ENCODE measurements at regions not wholly inside any gene's neighbourhood (a gene's known extent, or its start where the extent isn't known, plus 50 kb on each side); places are given as distances from the start of the nearest gene placed in this dataset.
A peak's percentile ranks its signal among the peaks of the same experiment; 100 is the strongest.
"Not testable (repeated sequence)": the region's sequence is repeated elsewhere in the genome, so short reads cannot be mapped to it uniquely, and the experiment has no call there.

- no peak for DNase-seq
These were observed 58.4 kb upstream of the WAPL start for GRCh38 chr10:86579883-86580520.

DNA sequence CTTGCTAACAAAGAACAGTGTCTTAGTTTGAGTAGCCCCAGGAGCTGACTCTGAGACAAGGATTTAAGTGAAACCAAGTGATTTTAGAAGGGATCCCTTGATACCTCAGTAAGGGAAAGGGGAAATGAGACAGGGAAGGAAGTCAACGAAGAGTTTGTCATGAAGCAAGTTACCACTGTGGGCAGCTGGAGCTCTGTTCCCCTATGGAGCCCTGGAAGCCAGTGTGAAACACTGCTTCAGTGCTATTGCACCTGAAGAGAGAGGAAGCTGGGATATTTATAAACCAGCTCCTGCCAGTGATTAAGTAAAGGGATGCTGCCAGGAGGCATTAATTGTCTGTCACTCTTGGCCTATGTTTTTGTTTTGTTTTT is 58.9 kb upstream of the WAPL start:
- DNase-seq, result no peak

- no peak for DNase-seq
These were observed 62.4 kb upstream of the WAPL start for GRCh38 chr10:86583983-86584382.

DNA sequence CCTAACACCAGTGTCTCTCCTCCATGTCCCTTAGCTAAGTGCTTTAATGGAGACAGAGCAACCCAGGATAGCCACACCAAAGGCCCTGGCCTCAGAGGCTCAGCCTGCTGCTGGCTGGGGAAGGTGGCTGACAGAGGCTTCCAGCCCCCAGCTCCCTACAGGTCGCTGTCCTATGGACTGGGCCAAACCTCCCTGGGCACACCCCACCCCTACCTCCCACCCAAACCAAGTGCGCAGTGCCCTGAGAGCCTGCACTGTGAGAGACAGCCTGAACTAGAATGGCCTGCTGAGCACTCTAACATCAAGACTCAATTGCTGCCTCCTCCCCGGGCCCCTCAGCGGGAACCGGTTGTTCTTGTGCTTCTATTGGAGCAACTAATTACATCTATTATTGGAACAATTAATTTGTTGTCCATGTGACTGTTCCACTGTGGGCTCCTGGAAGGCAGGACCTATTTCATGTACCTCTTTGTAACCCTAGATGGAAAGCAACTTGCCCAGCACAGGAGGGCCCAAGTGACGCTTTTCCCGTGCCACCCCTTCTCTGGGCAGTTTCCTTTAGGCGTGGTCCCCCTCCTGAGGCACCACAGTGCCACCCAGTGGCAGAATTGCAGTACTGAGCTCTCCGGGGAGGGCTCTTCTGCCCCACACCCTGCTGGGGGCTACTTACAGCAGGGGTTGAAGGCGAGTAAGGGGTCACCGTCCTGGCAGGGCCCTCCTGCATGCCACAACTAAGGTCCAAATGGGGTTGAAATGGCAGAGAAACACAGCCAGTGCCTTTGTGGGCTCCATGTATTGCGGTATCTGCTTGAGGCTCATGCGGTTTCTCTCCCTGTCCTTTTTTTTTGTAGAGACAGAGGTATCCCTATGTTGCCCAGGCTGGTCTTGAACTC is 63.7 kb upstream of the WAPL start:
- peak; percentile 77 for DNase-seq

- DNase-seq, result no peak
These were observed 64.9 kb upstream of the WAPL start for GRCh38 chr10:86586516-86586915.

DNA sequence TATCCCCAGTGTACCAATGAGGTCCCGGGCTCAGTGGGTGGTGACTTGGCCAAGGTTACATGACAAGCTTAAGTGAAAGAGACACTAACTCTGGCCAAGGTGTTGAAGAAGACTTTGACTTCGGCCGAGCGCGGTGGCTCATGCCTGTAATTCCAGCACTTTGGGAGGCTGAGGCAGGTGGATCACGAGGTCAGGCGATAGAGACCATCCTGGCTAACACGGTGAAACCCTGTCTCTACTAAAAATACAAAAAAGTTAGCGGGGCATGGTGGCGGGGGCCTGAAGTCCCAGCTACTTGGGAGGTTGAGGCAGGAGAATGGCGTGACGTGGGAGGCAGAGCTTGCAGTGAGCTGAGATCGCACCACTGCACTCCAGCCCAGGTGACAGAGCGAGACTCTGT is 65.6 kb upstream of the OPN4 start:
- DNase-seq, result not testable (repeated sequence)

DNA sequence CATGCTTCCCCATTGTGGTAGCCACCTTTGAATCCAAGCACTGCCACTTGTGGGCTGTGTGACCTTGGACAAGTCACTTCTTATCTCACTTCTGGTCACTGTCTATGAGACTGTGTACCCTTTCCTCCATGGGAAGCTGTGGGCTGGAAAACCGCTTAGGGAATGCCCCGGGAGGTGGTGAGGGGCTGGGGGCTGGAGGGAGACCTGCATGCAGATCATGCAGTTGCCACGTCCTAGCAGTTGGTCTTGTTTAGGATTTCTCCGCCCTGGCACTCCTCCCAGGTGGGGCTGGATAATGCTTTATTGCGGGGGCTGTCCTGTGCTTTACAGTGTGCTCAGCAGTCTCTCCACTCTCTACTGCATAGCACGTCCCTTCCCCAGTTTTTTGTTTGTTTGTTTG is 62.9 kb upstream of the OPN4 start:
- DNase-seq, result no peak

DNA sequence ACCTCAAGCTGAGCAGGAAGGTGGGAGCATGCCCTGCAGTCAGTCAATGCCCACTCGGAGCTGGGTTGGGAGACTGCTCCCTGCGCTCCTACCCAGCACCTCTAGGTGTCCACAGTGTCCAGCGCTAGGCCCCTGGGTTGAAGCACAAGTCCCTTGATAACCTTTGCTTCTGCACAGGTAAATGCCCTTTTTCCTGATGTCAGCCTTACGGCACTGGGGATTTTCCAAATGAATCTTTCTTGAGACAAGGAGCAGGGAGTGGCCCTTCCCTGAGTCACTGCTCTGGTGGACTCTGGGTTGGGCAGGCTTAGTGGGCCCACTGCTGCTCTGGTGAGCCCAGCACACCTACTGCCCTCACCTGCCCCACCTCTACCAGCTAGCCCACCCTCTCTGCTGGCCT is 61.9 kb upstream of the OPN4 start:
- no peak for DNase-seq

GRCh38 chr10:86594535-86594934 is 59.8 kb upstream of the OPN4 start:
- DNase-seq, result no peak

- no peak for DNase-seq
These were observed 58.9 kb upstream of the OPN4 start for GRCh38 chr10:86595496-86595895.

GRCh38 chr10:86596266-86596665 is 58.1 kb upstream of the OPN4 start:
- DNase-seq, result no peak

GRCh38 chr10:86597306-86597705 is 57.0 kb upstream of the OPN4 start:
- DNase-seq, result no peak

GRCh38 chr10:86598151-86598550 is 56.2 kb upstream of the OPN4 start:
- no peak for DNase-seq

DNA sequence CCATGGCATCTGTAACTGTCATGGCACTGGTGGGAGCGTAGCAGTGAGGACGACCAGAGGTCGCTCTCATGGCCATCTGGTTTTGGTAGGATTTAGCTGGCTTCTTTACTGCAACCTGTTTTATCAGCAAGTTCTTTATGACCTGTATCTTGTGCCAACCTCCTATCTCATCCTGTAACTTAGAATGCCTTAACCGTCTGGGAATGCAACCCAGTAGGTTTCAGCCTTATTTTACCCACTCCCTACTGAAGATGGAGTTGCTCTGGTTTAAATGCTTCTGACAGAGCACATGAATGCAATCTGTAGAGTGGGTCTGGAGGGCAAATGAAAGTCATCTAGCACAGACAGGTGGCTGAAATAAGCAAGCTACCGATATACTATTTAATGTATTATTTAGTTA is 55.3 kb upstream of the OPN4 start:
- no peak for DNase-seq

GRCh38 chr10:86599729-86600128 is 54.6 kb upstream of the OPN4 start:
- DNase-seq, result no peak

DNA sequence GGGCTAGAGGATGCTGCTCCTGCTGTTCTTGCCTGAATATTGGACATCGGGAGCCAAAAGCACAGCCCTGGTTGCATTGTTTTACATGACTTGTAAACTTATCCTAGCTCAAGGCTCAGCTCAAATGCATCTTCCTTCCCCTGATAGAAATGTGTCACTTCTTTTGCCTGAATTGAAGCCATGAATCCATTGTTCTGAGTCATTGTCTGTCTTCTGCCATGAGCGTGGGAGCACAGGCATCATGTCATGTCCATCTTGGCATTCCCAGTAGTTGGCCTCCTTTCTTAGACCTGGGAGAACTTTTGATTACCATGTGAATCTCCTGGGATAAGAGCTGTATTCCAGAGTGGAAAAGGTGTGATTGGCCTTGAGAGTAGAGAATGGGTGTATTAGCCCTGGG is 54.1 kb upstream of the OPN4 start:
- no peak for DNase-seq

DNA sequence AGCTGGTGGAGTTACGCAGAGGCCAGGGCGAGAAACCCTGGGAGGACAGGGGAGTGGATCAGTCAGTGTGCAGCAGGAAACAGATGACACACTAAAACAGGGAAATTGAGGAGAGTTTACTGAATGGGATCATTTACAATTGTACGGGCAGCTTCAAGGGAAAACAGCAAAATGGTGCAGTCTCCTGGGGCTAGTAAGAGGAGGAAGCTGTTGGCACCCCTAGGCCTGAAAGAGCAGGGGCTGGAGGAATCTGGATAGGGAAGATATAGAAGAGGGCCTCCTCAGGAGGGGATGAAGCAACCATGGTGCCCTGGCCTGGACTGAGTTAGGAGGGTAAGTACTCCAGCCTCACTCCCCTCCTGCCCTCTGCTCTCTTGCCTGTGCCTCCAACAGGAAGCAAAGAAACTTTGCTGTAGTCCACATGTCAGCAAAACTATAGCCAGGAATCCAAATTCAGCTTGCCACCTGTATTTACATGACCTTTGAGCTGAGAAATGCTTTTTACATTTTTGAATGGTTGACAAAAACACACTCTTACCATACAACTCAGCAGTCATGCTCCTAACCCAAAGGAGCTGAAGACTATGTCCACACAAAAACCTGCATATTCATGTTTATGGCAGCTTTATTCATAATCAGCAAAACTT is 52.3 kb upstream of the OPN4 start:
- DNase-seq, result no peak

DNA sequence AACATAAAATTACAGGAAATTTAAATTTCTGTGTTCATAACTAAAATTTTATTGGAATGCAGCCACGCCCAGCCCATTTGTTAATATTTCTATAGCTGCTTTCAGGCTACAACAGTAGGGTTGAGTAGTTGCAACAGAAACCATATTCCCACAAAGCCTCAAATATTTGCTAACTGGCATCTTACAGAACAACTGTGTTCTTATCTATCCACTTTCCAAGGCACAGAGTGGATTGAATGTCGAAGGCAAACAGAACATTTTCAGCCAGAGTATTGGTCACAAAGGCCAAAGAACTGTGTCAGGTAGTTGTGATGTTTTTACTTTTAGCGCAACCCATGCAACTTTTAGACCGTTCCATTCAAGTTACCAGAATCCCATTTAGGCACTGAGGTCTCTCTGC is 51.1 kb upstream of the OPN4 start:
- DNase-seq, result no peak

All from activated CD8-positive, alpha-beta memory T cell treated with anti-CD3 and anti-CD28 coated beads, Interleukin-2, amount 50 U/mL, for 4 hours (primary cell).